Ureter (tissue), 1 donor: ENCODE measurements at regions not wholly inside any gene's neighbourhood (a gene's known extent, or its start where the extent isn't known, plus 50 kb on each side); places are given as distances from the start of the nearest gene placed in this dataset.
"Not testable (repeated sequence)": the region's sequence is repeated elsewhere in the genome, so short reads cannot be mapped to it uniquely, and the experiment has no call there.

ENCODE experiments used
- DNase-seq: peaks from one replicate; pipeline ENCODE4 v3.0.0-alpha.2; 2020; ENCODE audit warnings: low spot score
- donor health status: DM: yes; HTN: yes; CAD: no.

- DNase-seq: no peak
Measured at GRCh38 chr4:156408749-156409148, 455.1 kb upstream of the CTSO start.

- no peak for DNase-seq
Measured at GRCh38 chr4:156401371-156401770, 447.7 kb upstream of the CTSO start.

- DNase-seq: no peak
Measured at GRCh38 chr4:156396534-156396933, 442.9 kb upstream of the CTSO start.

GRCh38 chr4:156391325-156391653, 437.6 kb upstream of the CTSO start:
- DNase-seq: no peak

GRCh38 chr4:156390599-156391324, 437.1 kb upstream of the CTSO start:
- DNase-seq: no peak

- DNase-seq: no peak
Measured at GRCh38 chr4:156388826-156389225, 435.2 kb upstream of the CTSO start.

GRCh38 chr4:156378033-156378665, 424.5 kb upstream of the CTSO start:
- DNase-seq: no peak

- DNase-seq: no peak
Measured at GRCh38 chr4:156377036-156377710, 423.5 kb upstream of the CTSO start.

GRCh38 chr4:156374894-156375293, 421.2 kb upstream of the CTSO start:
- DNase-seq: no peak

- DNase-seq: no peak
Measured at GRCh38 chr4:156374069-156374468, 420.4 kb upstream of the CTSO start.

- DNase-seq: not testable (repeated sequence)
Measured at GRCh38 chr4:156367502-156367901, 413.8 kb upstream of the CTSO start.

GRCh38 chr4:156362581-156362980, 408.9 kb upstream of the CTSO start:
- DNase-seq: no peak

- DNase-seq: no peak
Measured at GRCh38 chr4:156347412-156348075, 393.9 kb upstream of the CTSO start.

- no peak for DNase-seq
Measured at GRCh38 chr4:156346959-156347385, 393.3 kb upstream of the CTSO start.

- no peak for DNase-seq
Measured at GRCh38 chr4:156344397-156344796, 390.7 kb upstream of the CTSO start.

GRCh38 chr4:156336511-156336910, 382.8 kb upstream of the CTSO start:
- no peak for DNase-seq

GRCh38 chr4:156335721-156336120, 382.1 kb upstream of the CTSO start:
- no peak for DNase-seq

- DNase-seq: no peak
Measured at GRCh38 chr4:156330436-156331031, 376.9 kb upstream of the CTSO start.

GRCh38 chr4:156329779-156330178, 376.1 kb upstream of the CTSO start:
- no peak for DNase-seq

GRCh38 chr4:156328882-156329281, 375.2 kb upstream of the CTSO start:
- no peak for DNase-seq

GRCh38 chr4:156326246-156326645, 372.6 kb upstream of the CTSO start:
- DNase-seq: no peak

GRCh38 chr4:156322592-156322991, 368.9 kb upstream of the CTSO start:
- no peak for DNase-seq
